Calu3 (cell line): ENCODE measurements at regions not wholly inside any gene's neighbourhood (a gene's known extent, or its start where the extent isn't known, plus 50 kb on each side); places are given as distances from the start of the nearest gene placed in this dataset.

Experiments used
- BruUV-seq: library from RNA; stranded (reverse); fragments of 400-500 nt; replicated peaks from 2 replicates; lab custom pipeline; 2021; lab: Mats Ljungman, UMichigan
- CTCF ChIA-PET: fragments of 300-600 bp; sonication (Branson Sonifier 250); formaldehyde crosslinking; loops from one replicate; lab custom pipeline; 2022; ENCODE audit warnings: antibody characterized with exemption; lab: Charles Lee
- DNase-seq: peaks from one replicate; pipeline ENCODE4 v3.0.0; 2022
- H3K27ac Mint-ChIP-seq: one replicate; pipeline ENCODE4 v1.8.0; 2022; ENCODE audit warnings: mixed read lengths; ENCODE audit not compliant: unreplicated experiment
- H3K27me3 Mint-ChIP-seq: one replicate; pipeline ENCODE4 v1.8.0; 2022; ENCODE audit warnings: mixed read lengths; ENCODE audit not compliant: unreplicated experiment
- H3K36me3 Mint-ChIP-seq: one replicate; pipeline ENCODE4 v1.8.0; 2022; ENCODE audit warnings: mild to moderate bottlenecking, moderate library complexity, mixed read lengths; ENCODE audit not compliant: insufficient read depth, unreplicated experiment
- H3K4me1 Mint-ChIP-seq: one replicate; pipeline ENCODE4 v1.8.0; 2022; ENCODE audit warnings: mild to moderate bottlenecking, low read depth, mixed read lengths; ENCODE audit not compliant: unreplicated experiment
- H3K4me3 Mint-ChIP-seq: one replicate; pipeline ENCODE4 v1.8.0; 2022; ENCODE audit warnings: mild to moderate bottlenecking, low read depth, moderate library complexity, mixed read lengths; ENCODE audit not compliant: unreplicated experiment
- H3K9me3 Mint-ChIP-seq: one replicate; pipeline ENCODE4 v1.8.0; 2022; ENCODE audit warnings: low read depth, mixed read lengths; ENCODE audit not compliant: unreplicated experiment
- CTCF ChIP-seq: fragments of 200-600 bp; IDR thresholded peaks from one replicate; pipeline ENCODE4 v1.8.0; 2022; ENCODE audit warnings: antibody characterized with exemption; ENCODE audit not compliant: unreplicated experiment
- intact Hi-C: fragments of 100-400 bp; cut with micrococcal nuclease; formaldehyde crosslinking; loops from one replicate; pipeline ENCODE4 v1.10.0; 2022; ENCODE audit not compliant: unreplicated experiment

- intact Hi-C loops = no loop called here
- Mint-ChIP-seq H3K27me3 (peaks cover 36% of the 10 kb centered on the region), H3K4me3 (no peak overlapping the region), H3K9me3 (no peaks in the 10 kb centered on the region), H3K27ac (no peak overlapping the region), H3K36me3 (no peaks in the 10 kb centered on the region), H3K4me1 (no peaks in the 10 kb centered on the region)
- CTCF ChIA-PET = no interaction called here
- no TSS peak for BruUV-seq
- no peak for TF ChIP-seq CTCF
- no peak for DNase-seq
Observed at GRCh38 chr11:95512177-95512576, 277.4 kb downstream of the FAM76B start.

- Mint-ChIP-seq H3K27ac (no peak overlapping the region), H3K27me3 (peaks cover 33% of the 10 kb centered on the region), H3K4me3 (no peak overlapping the region), H3K36me3 (no peaks in the 10 kb centered on the region), H3K9me3 (no peaks in the 10 kb centered on the region), H3K4me1 (no peaks in the 10 kb centered on the region)
- CTCF ChIA-PET = no interaction called here
- DNase-seq = no peak
- TF ChIP-seq CTCF = no peak
- no TSS peak for BruUV-seq
- intact Hi-C loops = no loop called here
Observed at GRCh38 chr11:95508219-95508890, 277.4 kb upstream of the SESN3 start.

GRCh38 chr11:95507794-95508193 lies 276.8 kb upstream of the SESN3 start:
- CTCF ChIA-PET = no interaction called here
- intact Hi-C loops = no loop called here
- TF ChIP-seq CTCF = no peak
- Mint-ChIP-seq H3K27ac (no peak overlapping the region), H3K36me3 (no peaks in the 10 kb centered on the region), H3K9me3 (no peaks in the 10 kb centered on the region), H3K4me3 (no peak overlapping the region), H3K27me3 (peaks cover 36% of the 10 kb centered on the region), H3K4me1 (no peaks in the 10 kb centered on the region)
- no TSS peak for BruUV-seq
- DNase-seq = no peak

- no peaks in the 10 kb centered on the region for H3K9me3 Mint-ChIP-seq
- CTCF ChIA-PET = no interaction called here
- no peak overlapping the region for H3K4me3 Mint-ChIP-seq
- no peaks in the 10 kb centered on the region for H3K4me1 Mint-ChIP-seq
- H3K36me3 Mint-ChIP-seq = no peaks in the 10 kb centered on the region
- TF ChIP-seq CTCF = no peak
- no peak overlapping the region for H3K27ac Mint-ChIP-seq
- DNase-seq = no peak
- intact Hi-C loops = no loop called here
- no TSS peak for BruUV-seq
- H3K27me3 Mint-ChIP-seq = peaks cover 35% of the 10 kb centered on the region
Observed at GRCh38 chr11:95506777-95507176, 275.8 kb upstream of the SESN3 start.
